GM12878 (cell line): ENCODE measurements at regions not wholly inside any gene's neighbourhood (a gene's known extent, or its start where the extent isn't known, plus 50 kb on each side); places are given as distances from the start of the nearest gene placed in this dataset.

Source experiments
- ATAC-seq: fragments of 200-7000 bp; cut with Tn5 transposase; 3 replicates; pipeline ENCODE4 v1.9.1; 2020; ENCODE audit warnings: mild to moderate bottlenecking, moderate library complexity
- BruUV-seq: library from RNA; stranded (reverse); fragments of 400-500 nt; replicated peaks from 2 replicates; lab custom pipeline; 2021; lab: Mats Ljungman, UMichigan
- CTCF ChIA-PET: fragments of 300-600 bp; sonication (Branson Sonifier 250); formaldehyde crosslinking; extraction: SDS; loops from one replicate; lab custom pipeline; 2021; ENCODE audit warnings: inconsistent platforms; lab: Yijun Ruan, JAX
- POLR2A ChIA-PET: fragments of 350-600 bp; formaldehyde crosslinking; extraction: SDS; loops from one replicate; lab custom pipeline; 2021; ENCODE audit warnings: inconsistent platforms; lab: Charles Lee
- RAD21 ChIA-PET: fragments of 300-600 bp; sonication (Branson Sonifier 250); formaldehyde crosslinking; loops from one replicate; lab custom pipeline; 2023; ENCODE audit warnings: antibody characterized with exemption; ENCODE audit not compliant: unreplicated experiment; lab: Charles Lee
- SMC1A ChIA-PET: fragments of 300-600 bp; sonication (Branson Sonifier 250); formaldehyde crosslinking; loops from one replicate; lab custom pipeline; 2023; ENCODE audit not compliant: unreplicated experiment, uncharacterized antibody; lab: Charles Lee
- DNase-seq: peaks from one replicate; pipeline ENCODE4 v3.0.0-alpha.2; 2011; ENCODE audit warnings: low read depth, low spot score
- FAIRE-seq: peaks from 3 replicates; lab custom pipeline; 2011; peaks lifted over from hg19 to GRCh38; lab: Jason Lieb, UNC
- H2AFZ ChIP-seq: 2 replicates; pipeline ENCODE4 v1.6.0; 2011; ENCODE audit warnings: low read depth, low read length, control low read depth; ENCODE audit not compliant: control insufficient read depth
- H3K27ac ChIP-seq: 2 replicates; pipeline ENCODE4 v1.5.1; 2011; ENCODE audit warnings: control low read depth; ENCODE audit not compliant: control insufficient read depth, insufficient read depth
- H3K27me3 ChIP-seq, 2 experiments: replicated peaks in 1 of 2; 2 replicates each; pipeline versions ENCODE4 v1.6.0 to v1.6.1; 2011; ENCODE audit warnings: low read length in 1 of 2; ENCODE audit not compliant: control insufficient read depth in 2 of 2, insufficient read depth in 2 of 2
- H3K36me3 ChIP-seq, 2 experiments: 2 replicates each; pipeline ENCODE4 v1.5.1; 2011; ENCODE audit warnings: low read length in 1 of 2; ENCODE audit not compliant: control insufficient read depth in 2 of 2, insufficient read depth in 2 of 2
- H3K4me1 ChIP-seq: 2 replicates; pipeline ENCODE4 v1.6.1; 2011; ENCODE audit warnings: mild to moderate bottlenecking, low read length, moderate library complexity, mixed read lengths; ENCODE audit not compliant: control insufficient read depth, insufficient read depth
- H3K4me2 ChIP-seq: 2 replicates; pipeline ENCODE4 v1.6.0; 2011; ENCODE audit warnings: control low read depth; ENCODE audit not compliant: control insufficient read depth, insufficient read depth
- H3K4me3 ChIP-seq: fragments of 200-600 bp; sonication (generic); 2 replicates; pipeline ENCODE4 v1.5.1; 2016
- H3K79me2 ChIP-seq: 2 replicates; pipeline ENCODE4 v1.6.0; 2011; ENCODE audit warnings: low read length; ENCODE audit not compliant: control insufficient read depth, insufficient read depth
- H3K9ac ChIP-seq: 2 replicates; pipeline ENCODE4 v1.8.0; 2011; ENCODE audit warnings: low read length, control low read depth, mixed read lengths; ENCODE audit not compliant: control insufficient read depth, insufficient read depth
- H3K9me3 ChIP-seq: replicated peaks from 3 replicates; pipeline ENCODE4 v1.5.1; 2011; ENCODE audit warnings: mild to moderate bottlenecking, low read length; ENCODE audit not compliant: control insufficient read depth, insufficient read depth
- H4K20me1 ChIP-seq: 2 replicates; pipeline ENCODE4 v1.6.0; 2011; ENCODE audit not compliant: control insufficient read depth, insufficient read depth
- CHD2 ChIP-seq: IDR thresholded peaks from 2 replicates; pipeline ENCODE4 v1.6.1; 2011; ENCODE audit warnings: low read depth, low read length, improper control_type of control experiment, borderline replicate concordance
- EZH2 ChIP-seq: IDR thresholded peaks from 2 replicates; pipeline ENCODE4 v1.6.1; 2012; ENCODE audit warnings: low read depth, mild to moderate bottlenecking, control low read depth, inconsistent platforms, low read length, borderline replicate concordance; ENCODE audit not compliant: control insufficient read depth
- GATAD2B ChIP-seq: fragments of 450-650 bp; conservative IDR thresholded peaks from 2 replicates; pipeline ENCODE4 v1.6.1; 2017; ENCODE audit warnings: low read depth, mild to moderate bottlenecking, moderate library complexity
- HDAC6 ChIP-seq: fragments of 200-600 bp; sonication (generic); IDR thresholded peaks from one replicate; pipeline ENCODE4 v1.8.0; 2017; ENCODE audit warnings: antibody characterized with exemption; ENCODE audit not compliant: unreplicated experiment
- KAT2A ChIP-seq: conservative IDR thresholded peaks from 2 replicates; pipeline ENCODE4 v1.6.1; 2011; ENCODE audit warnings: low read depth, low read length; ENCODE audit not compliant: control insufficient read depth
- MEF2B ChIP-seq: fragments of 450-650 bp; IDR thresholded peaks from 2 replicates; pipeline ENCODE4 v1.6.1; 2018; ENCODE audit warnings: mild to moderate bottlenecking, moderate library complexity; ENCODE audit not compliant: partially characterized antibody, poor library complexity, severe bottlenecking
- NR2C1 ChIP-seq: fragments of 450-650 bp; IDR thresholded peaks from 2 replicates; pipeline ENCODE4 v1.6.1; 2017; ENCODE audit warnings: antibody characterized with exemption, mild to moderate bottlenecking, moderate library complexity
- NRF1 ChIP-seq: conservative IDR thresholded peaks from 2 replicates; pipeline ENCODE4 v1.6.1; 2011; ENCODE audit warnings: mild to moderate bottlenecking, low read depth, low read length, improper control_type of control experiment
- POLR2A ChIP-seq: IDR thresholded peaks from 2 replicates; pipeline ENCODE4 v1.6.1; 2011; ENCODE audit warnings: low read depth, mild to moderate bottlenecking, low read length
- SMARCA5 ChIP-seq: fragments of 450-650 bp; IDR thresholded peaks from 2 replicates; pipeline ENCODE4 v1.6.1; 2017; ENCODE audit warnings: mild to moderate bottlenecking
- TBL1XR1 ChIP-seq: IDR thresholded peaks from 2 replicates; pipeline ENCODE4 v1.6.1; 2012; ENCODE audit warnings: low read depth, low read length, improper control_type of control experiment
- TCF7 ChIP-seq: IDR thresholded peaks from 2 replicates; pipeline ENCODE4 v1.6.1; 2014; ENCODE audit warnings: antibody characterized with exemption, borderline replicate concordance
- WGBS: methylation state at CpG from one replicate; pipeline ENCODE4 v1.1.6; 2016; ENCODE audit warnings: low lambda C conversion rate; ENCODE audit not compliant: insufficient replicate concordance, insufficient coverage; ENCODE audit errors: missing lambda C conversion rate; 5-methylcytosine and 5-hydroxymethylcytosine counted together
- in situ Hi-C: fragments of 300-500 bp; cut with MboI; formaldehyde crosslinking; loops from 9 replicates; pipeline ENCODE4 v1.14.3; 2018; ENCODE audit warnings: mixed read lengths
- intact Hi-C: fragments of 100-400 bp; cut with micrococcal nuclease; formaldehyde crosslinking; loops from one replicate; pipeline ENCODE4 v1.14.2; 2022; ENCODE audit not compliant: unreplicated experiment
- TF ChIP-seq, protein P1 (sequence below): fragments of 450-650 bp; formaldehyde crosslinking; IDR thresholded peaks from 2 replicates; pipeline ENCODE4 v1.5.0; 2022; ENCODE audit warnings: mild to moderate bottlenecking, missing genetic modification characterization
- TF ChIP-seq, protein P2 (sequence below): fragments of 450-650 bp; IDR thresholded peaks from 2 replicates; pipeline ENCODE4 v1.6.1; 2016; ENCODE audit warnings: mild to moderate bottlenecking, moderate library complexity, borderline replicate concordance

DNA sequence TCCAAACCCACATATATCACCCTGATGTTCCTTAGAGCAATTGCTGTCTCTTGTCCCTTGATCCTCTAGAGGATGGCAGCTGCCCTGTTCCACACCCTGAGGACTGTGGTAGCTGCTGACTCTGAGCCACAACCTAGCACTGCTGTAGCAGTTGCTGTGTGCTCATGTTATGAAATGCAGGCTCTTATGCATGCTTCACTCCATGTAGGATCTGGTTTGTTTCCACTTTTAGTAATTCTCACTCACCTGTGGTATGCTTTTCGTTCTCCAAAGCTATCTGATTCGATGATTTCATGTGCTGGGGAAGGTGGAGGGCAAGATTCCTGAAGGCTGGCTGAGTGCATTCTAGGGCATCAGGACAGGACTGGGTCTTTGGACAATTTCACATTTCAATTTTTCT is 649.0 kb upstream of the RAB6C start:
- in situ Hi-C loops, result no loop called here
- H4K20me1 ChIP-seq, result no peaks in the 10 kb centered on the region
- RAD21 ChIA-PET, result no interaction called here
- CTCF ChIA-PET, result no interaction called here
- H3K4me1 ChIP-seq, result no peaks in the 10 kb centered on the region
- no peak overlapping the region for H3K4me3 ChIP-seq
- no peak overlapping the region for H3K4me2 ChIP-seq
- SMC1A ChIA-PET, result no interaction called here
- BruUV-seq, result no TSS peak
- FAIRE-seq (no peak), ATAC-seq (no peak), DNase-seq (no peak)
- WGBS, result 0% methylated on average over 2 of the region's 2 CpGs
- no peak overlapping the region for H3K27ac ChIP-seq
- intact Hi-C loops, result no loop called here
- no peaks in the 10 kb centered on the region for H3K79me2 ChIP-seq
- H3K9ac ChIP-seq, result no peak overlapping the region
- H3K9me3 ChIP-seq, result no peaks in the 10 kb centered on the region; the same call in 2 of the 3 replicates
- no peaks in the 10 kb centered on the region for H3K36me3 ChIP-seq
- POLR2A ChIA-PET, result no interaction called here
- H2AFZ ChIP-seq, result no peak overlapping the region
- TF ChIP-seq NRF1 (no peak), SMARCA5 (no peak), KAT2A (no peak), EZH2 (no peak), CHD2 (no peak), TBL1XR1 (no peak), POLR2A (no peak), TCF7 (no peak), GATAD2B (no peak), NR2C1 (no peak), HDAC6 (no peak), MEF2B (no peak)
- TF ChIP-seq, protein P1, sequence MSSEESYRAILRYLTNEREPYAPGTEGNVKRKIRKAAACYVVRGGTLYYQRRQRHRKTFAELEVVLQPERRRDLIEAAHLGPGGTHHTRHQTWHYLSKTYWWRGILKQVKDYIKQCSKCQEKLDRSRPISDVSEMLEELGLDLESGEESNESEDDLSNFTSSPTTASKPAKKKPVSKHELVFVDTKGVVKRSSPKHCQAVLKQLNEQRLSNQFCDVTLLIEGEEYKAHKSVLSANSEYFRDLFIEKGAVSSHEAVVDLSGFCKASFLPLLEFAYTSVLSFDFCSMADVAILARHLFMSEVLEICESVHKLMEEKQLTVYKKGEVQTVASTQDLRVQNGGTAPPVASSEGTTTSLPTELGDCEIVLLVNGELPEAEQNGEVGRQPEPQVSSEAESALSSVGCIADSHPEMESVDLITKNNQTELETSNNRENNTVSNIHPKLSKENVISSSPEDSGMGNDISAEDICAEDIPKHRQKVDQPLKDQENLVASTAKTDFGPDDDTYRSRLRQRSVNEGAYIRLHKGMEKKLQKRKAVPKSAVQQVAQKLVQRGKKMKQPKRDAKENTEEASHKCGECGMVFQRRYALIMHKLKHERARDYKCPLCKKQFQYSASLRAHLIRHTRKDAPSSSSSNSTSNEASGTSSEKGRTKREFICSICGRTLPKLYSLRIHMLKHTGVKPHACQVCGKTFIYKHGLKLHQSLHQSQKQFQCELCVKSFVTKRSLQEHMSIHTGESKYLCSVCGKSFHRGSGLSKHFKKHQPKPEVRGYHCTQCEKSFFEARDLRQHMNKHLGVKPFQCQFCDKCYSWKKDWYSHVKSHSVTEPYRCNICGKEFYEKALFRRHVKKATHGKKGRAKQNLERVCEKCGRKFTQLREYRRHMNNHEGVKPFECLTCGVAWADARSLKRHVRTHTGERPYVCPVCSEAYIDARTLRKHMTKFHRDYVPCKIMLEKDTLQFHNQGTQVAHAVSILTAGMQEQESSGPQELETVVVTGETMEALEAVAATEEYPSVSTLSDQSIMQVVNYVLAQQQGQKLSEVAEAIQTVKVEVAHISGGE (CRISPR knock-in tag), result no peak
- TF ChIP-seq, protein P2, sequence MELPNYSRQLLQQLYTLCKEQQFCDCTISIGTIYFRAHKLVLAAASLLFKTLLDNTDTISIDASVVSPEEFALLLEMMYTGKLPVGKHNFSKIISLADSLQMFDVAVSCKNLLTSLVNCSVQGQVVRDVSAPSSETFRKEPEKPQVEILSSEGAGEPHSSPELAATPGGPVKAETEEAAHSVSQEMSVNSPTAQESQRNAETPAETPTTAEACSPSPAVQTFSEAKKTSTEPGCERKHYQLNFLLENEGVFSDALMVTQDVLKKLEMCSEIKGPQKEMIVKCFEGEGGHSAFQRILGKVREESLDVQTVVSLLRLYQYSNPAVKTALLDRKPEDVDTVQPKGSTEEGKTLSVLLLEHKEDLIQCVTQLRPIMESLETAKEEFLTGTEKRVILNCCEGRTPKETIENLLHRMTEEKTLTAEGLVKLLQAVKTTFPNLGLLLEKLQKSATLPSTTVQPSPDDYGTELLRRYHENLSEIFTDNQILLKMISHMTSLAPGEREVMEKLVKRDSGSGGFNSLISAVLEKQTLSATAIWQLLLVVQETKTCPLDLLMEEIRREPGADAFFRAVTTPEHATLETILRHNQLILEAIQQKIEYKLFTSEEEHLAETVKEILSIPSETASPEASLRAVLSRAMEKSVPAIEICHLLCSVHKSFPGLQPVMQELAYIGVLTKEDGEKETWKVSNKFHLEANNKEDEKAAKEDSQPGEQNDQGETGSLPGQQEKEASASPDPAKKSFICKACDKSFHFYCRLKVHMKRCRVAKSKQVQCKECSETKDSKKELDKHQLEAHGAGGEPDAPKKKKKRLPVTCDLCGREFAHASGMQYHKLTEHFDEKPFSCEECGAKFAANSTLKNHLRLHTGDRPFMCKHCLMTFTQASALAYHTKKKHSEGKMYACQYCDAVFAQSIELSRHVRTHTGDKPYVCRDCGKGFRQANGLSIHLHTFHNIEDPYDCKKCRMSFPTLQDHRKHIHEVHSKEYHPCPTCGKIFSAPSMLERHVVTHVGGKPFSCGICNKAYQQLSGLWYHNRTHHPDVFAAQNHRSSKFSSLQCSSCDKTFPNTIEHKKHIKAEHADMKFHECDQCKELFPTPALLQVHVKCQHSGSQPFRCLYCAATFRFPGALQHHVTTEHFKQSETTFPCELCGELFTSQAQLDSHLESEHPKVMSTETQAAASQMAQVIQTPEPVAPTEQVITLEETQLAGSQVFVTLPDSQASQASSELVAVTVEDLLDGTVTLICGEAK, result no peak
- no peaks in the 10 kb centered on the region for H3K27me3 ChIP-seq
